Keratinocyte (primary cell): ENCODE measurements at regions not wholly inside any gene's neighbourhood (a gene's known extent, or its start where the extent isn't known, plus 50 kb on each side); places are given as distances from the start of the nearest gene placed in this dataset.

Experiments used
- EZH2 ChIP-seq: IDR thresholded peaks from one replicate; pipeline ENCODE4 v1.6.1; 2012; ENCODE audit warnings: inconsistent platforms, mild to moderate bottlenecking, low read length, moderate library complexity
- TF ChIP-seq, protein P1 (sequence below), 3 experiments: IDR thresholded peaks in 1 of 3; conservative IDR thresholded peaks in 1 of 3; optimal IDR thresholded peaks in 1 of 3; 2 replicates in 2 of 3; 3 replicates in 1 of 3; pipeline versions ENCODE3 to v1.5.1; 2011; ENCODE audit warnings: low read length in 3 of 3, mild to moderate bottlenecking in 3 of 3, moderate library complexity in 2 of 3, control low read depth in 1 of 3, inconsistent platforms in 1 of 3; ENCODE audit not compliant: insufficient read depth in 2 of 3; ENCODE audit errors: extremely low read depth in 1 of 3

DNA sequence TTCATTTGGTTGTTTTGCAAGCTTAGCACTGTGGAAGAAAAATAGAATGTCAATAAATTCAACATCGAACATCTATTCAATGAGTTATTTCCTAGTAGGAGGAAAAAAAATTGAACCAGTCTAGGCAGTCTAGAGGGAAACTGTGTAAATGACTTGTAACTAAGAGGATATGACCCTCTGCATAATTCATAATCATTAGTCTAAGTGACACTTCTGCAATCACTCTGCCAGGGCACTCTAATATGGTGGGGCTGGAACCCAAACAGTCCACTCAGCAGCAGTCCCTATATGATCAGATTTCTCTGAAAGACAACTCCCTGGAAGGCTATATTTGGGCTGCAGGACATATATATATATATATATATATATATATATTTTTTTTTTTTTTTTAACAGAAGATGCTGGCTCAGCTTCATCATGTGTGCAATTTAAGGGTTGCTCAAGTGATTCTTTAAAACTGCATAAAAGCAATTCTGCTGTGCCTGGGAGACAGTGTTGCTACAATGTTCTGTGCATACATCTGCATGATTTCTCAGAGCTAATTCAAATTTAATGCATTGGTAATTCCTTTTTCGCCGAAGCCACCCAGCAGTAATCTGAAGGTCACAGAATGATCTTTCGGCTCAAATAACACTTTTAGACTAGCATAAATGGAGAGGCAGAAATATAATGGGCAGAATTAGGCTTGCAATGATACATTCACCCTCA lies 482.1 kb upstream of the ZNF608 start:
- TF ChIP-seq, protein P1, sequence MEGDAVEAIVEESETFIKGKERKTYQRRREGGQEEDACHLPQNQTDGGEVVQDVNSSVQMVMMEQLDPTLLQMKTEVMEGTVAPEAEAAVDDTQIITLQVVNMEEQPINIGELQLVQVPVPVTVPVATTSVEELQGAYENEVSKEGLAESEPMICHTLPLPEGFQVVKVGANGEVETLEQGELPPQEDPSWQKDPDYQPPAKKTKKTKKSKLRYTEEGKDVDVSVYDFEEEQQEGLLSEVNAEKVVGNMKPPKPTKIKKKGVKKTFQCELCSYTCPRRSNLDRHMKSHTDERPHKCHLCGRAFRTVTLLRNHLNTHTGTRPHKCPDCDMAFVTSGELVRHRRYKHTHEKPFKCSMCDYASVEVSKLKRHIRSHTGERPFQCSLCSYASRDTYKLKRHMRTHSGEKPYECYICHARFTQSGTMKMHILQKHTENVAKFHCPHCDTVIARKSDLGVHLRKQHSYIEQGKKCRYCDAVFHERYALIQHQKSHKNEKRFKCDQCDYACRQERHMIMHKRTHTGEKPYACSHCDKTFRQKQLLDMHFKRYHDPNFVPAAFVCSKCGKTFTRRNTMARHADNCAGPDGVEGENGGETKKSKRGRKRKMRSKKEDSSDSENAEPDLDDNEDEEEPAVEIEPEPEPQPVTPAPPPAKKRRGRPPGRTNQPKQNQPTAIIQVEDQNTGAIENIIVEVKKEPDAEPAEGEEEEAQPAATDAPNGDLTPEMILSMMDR (optimal IDR thresholded peaks at IDR 0.05 in 1 of 3, IDR thresholded peaks at IDR 0.05 in 1 of 3, conservative IDR thresholded peaks at IDR 0.05 in 1 of 3; ENCODE audit: extremely low read depth in 1 of 3, insufficient read depth in 2 of 3, low read length in 3 of 3) = no peak
- no peak for TF ChIP-seq EZH2
